Heart left ventricle (tissue), 16 donors: ENCODE measurements at regions not wholly inside any gene's neighbourhood (a gene's known extent, or its start where the extent isn't known, plus 50 kb on each side); places are given as distances from the start of the nearest gene placed in this dataset.
A peak's percentile ranks its signal among the peaks of the same experiment; 100 is the strongest.

ENCODE experiments used
- ATAC-seq, 4 donors: fragments of 200-7000 bp; cut with Tn5 transposase; one replicate each; pipeline ENCODE4 v1.9.1; 2020 to 2022; ENCODE audit warnings: moderate library complexity in 4 of 4, mild to moderate bottlenecking in 3 of 4, moderate number of reproducible peaks in 1 of 4
- DNase-seq, 5 donors: peaks; one replicate each; pipeline ENCODE4 v3.0.0-alpha.2; 2020
- H3K27ac ChIP-seq, 12 donors: fragments of 200-600 bp; sonication (generic) in 4 of 12; one replicate each; pipeline versions ENCODE4 v1.5.0 to v1.8.0; 2016 to 2022; ENCODE audit warnings: mild to moderate bottlenecking in 2 of 12
- H3K27me3 ChIP-seq, 9 donors: fragments of 200-600 bp; sonication (generic) in 2 of 9; one replicate each; pipeline versions ENCODE4 v1.5.1 to v1.8.0; 2016 to 2022; ENCODE audit warnings: mild to moderate bottlenecking in 3 of 9
- H3K36me3 ChIP-seq, 9 donors: fragments of 200-600 bp; sonication (generic) in 2 of 9; one replicate each; pipeline versions ENCODE4 v1.5.0 to v1.8.0; 2018 to 2022; ENCODE audit warnings: mild to moderate bottlenecking in 2 of 9
- H3K4me1 ChIP-seq, 12 donors: fragments of 200-600 bp; sonication (generic) in 4 of 12; one replicate each; pipeline versions ENCODE4 v1.5.0 to v1.8.0; 2016 to 2022; ENCODE audit warnings: mild to moderate bottlenecking in 3 of 12
- H3K4me3 ChIP-seq, 12 donors: fragments of 200-600 bp; sonication (generic) in 4 of 12; one replicate each; pipeline versions ENCODE4 v1.5.0 to v1.8.0; 2017 to 2022; ENCODE audit warnings: mild to moderate bottlenecking in 9 of 12, moderate library complexity in 4 of 12
- H3K9me3 ChIP-seq, 12 donors: fragments of 200-600 bp; sonication (generic) in 4 of 12; one replicate each; pipeline versions ENCODE4 v1.5.0 to v1.8.0; 2016 to 2022; ENCODE audit warnings: mild to moderate bottlenecking in 1 of 12
- CTCF ChIP-seq, 12 donors: fragments of 200-600 bp; sonication (generic) in 4 of 12; IDR thresholded peaks; one replicate each; pipeline versions ENCODE4 v1.5.0 to v1.8.0; 2018 to 2022; ENCODE audit warnings: antibody characterized with exemption in 12 of 12, mild to moderate bottlenecking in 5 of 12
- POLR2A ChIP-seq, 2 donors: fragments of 450-650 bp; IDR thresholded peaks; one replicate each; pipeline ENCODE4 v1.6.1; 2017; ENCODE audit warnings: antibody characterized with exemption in 2 of 2, mild to moderate bottlenecking in 2 of 2, moderate library complexity in 2 of 2
- WGBS, 4 donors: extraction: QIAGEN DNeasy Blood & Tissue Kit in 2 of 4; methylation state at CpG; one replicate each; pipeline versions ENCODE4 v1.1.5 to v1.1.7; 2013 to 2018; 5-methylcytosine and 5-hydroxymethylcytosine counted together
- intact Hi-C, 10 donors: fragments of 100-400 bp; cut with DNase I; formaldehyde crosslinking; loops; one replicate each; pipeline versions ENCODE4 v1.11.1 to v1.14.2; 2022
- donor health status: ischemic (EF 13 %, LVEDD 7.1; RV severe dilation, severe dysfunction).
- donor health status: healthy with polysubstance abuse.
- donor health status: DM: no; HTN: yes; CAD: no.
- donor health status: DM: no; HTN: no; CAD: no.
- donor health status: ischemic (EF 25% LVEDD 6.9; RV normal size, moderate dysfunction).
- donor health status: ischemic (EF 25% LVEDD 5.7; RV mildly dilated, moderate dysfunction).
- donor health status: healthy.
- donor health status: DM: yes; HTN: yes; CAD: no.
- donor health status: ischemic (EF 35%, LVEDD 5.7; RV mildly dilated, moderate dysfunction).
- donor health status: nonischemic (EF 11% LVEDD 7.7; RV severe dilation, severe dysfunction).
- donor health status: DM: yes; HTN: yes; CAD: no.
- donor health status: PGD.
- donor health status: ischemic (EF 29% LVEDD 5.4; RV normal size, mild dysfunction).
- donor health status: nonischemic (EF 23%, LVEDD 6.1; RV moderate dilation, normal function).

- intact Hi-C loops = no loop called here
- no peak for TF ChIP-seq POLR2A (IDR thresholded peaks at IDR 0.05)
- no peak for TF ChIP-seq CTCF (IDR thresholded peaks at IDR 0.05)
- H3K4me3 ChIP-seq = no peak overlapping the region
- no peak for DNase-seq
- 55 to 88% (median 74%) methylated on average over 1 of the region's 1 CpG for WGBS, 4 donors
- H3K36me3 ChIP-seq = no peaks in the 10 kb centered on the region
- H3K27ac ChIP-seq = no peak overlapping the region
- no peaks in the 10 kb centered on the region for H3K9me3 ChIP-seq
- ATAC-seq = no peak
- no peaks in the 10 kb centered on the region for H3K4me1 ChIP-seq
- no peaks in the 10 kb centered on the region for H3K27me3 ChIP-seq
These were observed 347.8 kb downstream of the MFSD1 start for GRCh38 chr3:159149633-159150032.

- H3K27me3 ChIP-seq = no peaks in the 10 kb centered on the region
- no peak overlapping the region for H3K4me3 ChIP-seq
- WGBS, 4 donors = 72 to 90% (median 75%) methylated on average over 2 to 3 of the region's 3 CpGs
- TF ChIP-seq POLR2A (IDR thresholded peaks at IDR 0.05) = no peak
- TF ChIP-seq CTCF (IDR thresholded peaks at IDR 0.05) = no peak
- no peak overlapping the region for H3K27ac ChIP-seq
- DNase-seq = no peak
- no peaks in the 10 kb centered on the region for H3K9me3 ChIP-seq
- H3K4me1 ChIP-seq = no peaks in the 10 kb centered on the region
- peak in 1 of 4 donors; percentile 34 for ATAC-seq
- intact Hi-C loops = no loop called here
- H3K36me3 ChIP-seq = no peaks in the 10 kb centered on the region
These were observed 348.3 kb downstream of the MFSD1 start for GRCh38 chr3:159150180-159150579.

GRCh38 chr3:159151130-159151529 lies 349.3 kb downstream of the MFSD1 start:
- DNase-seq (no peak), ATAC-seq (peak in 2 of 4 donors; percentile 20 to 39)
- Histone ChIP-seq H3K27me3 (no peaks in the 10 kb centered on the region), H3K36me3 (no peaks in the 10 kb centered on the region), H3K9me3 (no peaks in the 10 kb centered on the region), H3K27ac (no peak overlapping the region), H3K4me3 (no peak overlapping the region), H3K4me1 (no peaks in the 10 kb centered on the region)
- WGBS, 4 donors = 33 to 63% (median 49%) methylated on average over 5 of the region's 5 CpGs
- TF ChIP-seq POLR2A (IDR thresholded peaks at IDR 0.05) = no peak
- TF ChIP-seq CTCF (IDR thresholded peaks at IDR 0.05) = no peak
- intact Hi-C loops = no loop called here

- DNase-seq = no peak
- TF ChIP-seq CTCF (IDR thresholded peaks at IDR 0.05) (no peak), POLR2A (IDR thresholded peaks at IDR 0.05) (no peak)
- Histone ChIP-seq H3K27me3 (no peaks in the 10 kb centered on the region), H3K4me3 (no peak overlapping the region), H3K9me3 (no peaks in the 10 kb centered on the region), H3K27ac (no peak overlapping the region), H3K4me1 (no peaks in the 10 kb centered on the region), H3K36me3 (no peaks in the 10 kb centered on the region)
- WGBS, 4 donors = 82 to 83% (median 83%) methylated on average over 2 of the region's 2 CpGs
- intact Hi-C loops = no loop called here
- no peak for ATAC-seq
These were observed 355.4 kb downstream of the MFSD1 start for GRCh38 chr3:159157275-159157674.
